Gastrocnemius medialis (tissue), 4 donors: ENCODE measurements at regions not wholly inside any gene's neighbourhood (a gene's known extent, or its start where the extent isn't known, plus 50 kb on each side); places are given as distances from the start of the nearest gene placed in this dataset.

Source experiments
- ATAC-seq, 2 donors: fragments of 150-250 bp; one replicate each; pipeline ENCODE4 v1.9.1; 2016
- DNase-seq, 2 donors: peaks; one replicate each; pipeline ENCODE4 v3.0.0-alpha.2; 2019
- H3K27ac ChIP-seq, 4 donors: fragments of 200-600 bp; sonication (generic); 1 replicate in 1 of 4; 2 replicates in 3 of 4; pipeline ENCODE4 v1.5.1; 2016 to 2018; ENCODE audit warnings: mild to moderate bottlenecking in 2 of 4, moderate library complexity in 1 of 4
- H3K27me3 ChIP-seq, 3 donors: fragments of 200-600 bp; sonication (generic) in 2 of 3; 1 replicate in 1 of 3; 2 replicates in 2 of 3; pipeline versions ENCODE4 v1.5.1 to v1.6.0; 2016 to 2019; ENCODE audit warnings: mild to moderate bottlenecking in 1 of 3, moderate library complexity in 1 of 3
- H3K36me3 ChIP-seq, 2 donors: fragments of 200-600 bp; sonication (generic) in 1 of 2; one replicate each; pipeline ENCODE4 v1.5.1; 2017 to 2018
- H3K4me1 ChIP-seq, 2 donors: fragments of 200-600 bp; sonication (generic) in 1 of 2; one replicate each; pipeline ENCODE4 v1.5.1; 2016 to 2017; ENCODE audit warnings: mild to moderate bottlenecking in 2 of 2
- H3K4me3 ChIP-seq, 4 donors: fragments of 200-600 bp; sonication (generic) in 3 of 4; 1 replicate in 1 of 4; 2 replicates in 3 of 4; pipeline ENCODE4 v1.5.1; 2016 to 2019; ENCODE audit warnings: mild to moderate bottlenecking in 2 of 4
- H3K9me3 ChIP-seq, 3 donors: fragments of 200-600 bp; sonication (generic) in 2 of 3; 1 replicate in 1 of 3; 2 replicates in 2 of 3; pipeline ENCODE4 v1.5.1; 2016 to 2019
- CTCF ChIP-seq, 5 experiments: fragments of 450-650 bp in 3 of 5; fragments of 200-600 bp in 2 of 5; sonication (generic) in 2 of 5; IDR thresholded peaks in 4 of 5; conservative IDR thresholded peaks in 1 of 5; 1 replicate in 4 of 5; 2 replicates in 1 of 5; pipeline ENCODE4 v1.5.1; 2016 to 2019; ENCODE audit warnings: antibody characterized with exemption in 5 of 5, mild to moderate bottlenecking in 3 of 5, moderate library complexity in 3 of 5
- POLR2A ChIP-seq, 2 donors: fragments of 450-650 bp; IDR thresholded peaks; one replicate each; pipeline ENCODE4 v1.6.1; 2017; ENCODE audit warnings: antibody characterized with exemption in 2 of 2, mild to moderate bottlenecking in 2 of 2, moderate library complexity in 2 of 2
- in situ Hi-C, 4 donors: fragments of 200-750 bp; cut with MboI; loops; one replicate each; pipeline versions ENCODE4 v1.15.0 to v1.8.0; 2017; ENCODE audit warnings: low sequenced_read_pairs in 4 of 4
- intact Hi-C: fragments of 100-400 bp; cut with DNase I; formaldehyde crosslinking; loops from one replicate; pipeline ENCODE4 v1.15.1; 2023; ENCODE audit warnings: low total_unique reads

- in situ Hi-C loops = no loop called here
- no peaks in the 10 kb centered on the region for H3K9me3 ChIP-seq
- no peak for ATAC-seq
These were observed 165.2 kb downstream of the ZPLD1 start for GRCh38 chr3:102599819-102600576.

GRCh38 chr3:102605153-102605552 is 170.3 kb downstream of the ZPLD1 start:
- H3K36me3 ChIP-seq = no peaks in the 10 kb centered on the region
- H3K4me1 ChIP-seq = no peaks in the 10 kb centered on the region
- TF ChIP-seq POLR2A (IDR thresholded peaks at IDR 0.05) (no peak), CTCF (IDR thresholded peaks at IDR 0.05 in 4 of 5, conservative IDR thresholded peaks at IDR 0.05 in 1 of 5) (no peak)
- intact Hi-C loops (no loop called here), in situ Hi-C loops (no loop called here)
- H3K9me3 ChIP-seq = no peaks in the 10 kb centered on the region
- no peak overlapping the region for H3K27ac ChIP-seq
- DNase-seq (no peak), ATAC-seq (no peak)
- H3K27me3 ChIP-seq = no peaks in the 10 kb centered on the region
- H3K4me3 ChIP-seq = no peak overlapping the region

More at GRCh38 chr3:102599819-102600576, 165.2 kb downstream of the ZPLD1 start:
- no peak for TF ChIP-seq CTCF (IDR thresholded peaks at IDR 0.05 in 4 of 5, conservative IDR thresholded peaks at IDR 0.05 in 1 of 5)
- no peak for TF ChIP-seq POLR2A (IDR thresholded peaks at IDR 0.05)
- intact Hi-C loops = no loop called here
- no peak overlapping the region for H3K4me3 ChIP-seq
- H3K4me1 ChIP-seq = no peaks in the 10 kb centered on the region
- no peak for DNase-seq
- H3K36me3 ChIP-seq = no peaks in the 10 kb centered on the region
- H3K27me3 ChIP-seq = no peaks in the 10 kb centered on the region
- no peak overlapping the region for H3K27ac ChIP-seq

- TF ChIP-seq CTCF (IDR thresholded peaks at IDR 0.05 in 4 of 5, conservative IDR thresholded peaks at IDR 0.05 in 1 of 5) (no peak), POLR2A (IDR thresholded peaks at IDR 0.05) (no peak)
- Histone ChIP-seq H3K9me3 (no peaks in the 10 kb centered on the region), H3K27me3 (no peaks in the 10 kb centered on the region), H3K4me1 (no peaks in the 10 kb centered on the region), H3K27ac (no peak overlapping the region), H3K36me3 (no peaks in the 10 kb centered on the region), H3K4me3 (no peak overlapping the region)
- ATAC-seq (no peak), DNase-seq (no peak)
- in situ Hi-C loops (no loop called here), intact Hi-C loops (no loop called here)
These were observed 174.1 kb downstream of the ZPLD1 start for GRCh38 chr3:102608875-102609274.

- in situ Hi-C loops (no loop called here), intact Hi-C loops (no loop called here)
- no peaks in the 10 kb centered on the region for H3K27me3 ChIP-seq
- DNase-seq (no peak), ATAC-seq (no peak)
- no peaks in the 10 kb centered on the region for H3K4me1 ChIP-seq
- no peaks in the 10 kb centered on the region for H3K36me3 ChIP-seq
- no peaks in the 10 kb centered on the region for H3K9me3 ChIP-seq
- H3K27ac ChIP-seq = no peak overlapping the region
- TF ChIP-seq CTCF (IDR thresholded peaks at IDR 0.05 in 4 of 5, conservative IDR thresholded peaks at IDR 0.05 in 1 of 5) (no peak), POLR2A (IDR thresholded peaks at IDR 0.05) (no peak)
- H3K4me3 ChIP-seq = no peak overlapping the region
These were observed 179.3 kb downstream of the ZPLD1 start for GRCh38 chr3:102614021-102614569.
